IPS DF 6.9 (cell line): ENCODE measurements at regions not wholly inside any gene's neighbourhood (a gene's known extent, or its start where the extent isn't known, plus 50 kb on each side); places are given as distances from the start of the nearest gene placed in this dataset.

ENCODE experiments used
- DNase-seq: peaks from one replicate; pipeline ENCODE4 v3.0.0-alpha.2; 2013; ENCODE audit warnings: low read depth, low spot score
- H3K27ac ChIP-seq: one replicate; pipeline ENCODE4 v1.5.1; 2013; ENCODE audit warnings: low read length, control low read depth
- H3K27me3 ChIP-seq: 2 replicates; pipeline ENCODE4 v1.6.1; 2013; ENCODE audit warnings: mild to moderate bottlenecking, low read length; ENCODE audit not compliant: control insufficient read depth, insufficient read depth
- H3K36me3 ChIP-seq: 2 replicates; pipeline ENCODE4 v1.6.1; 2013; ENCODE audit warnings: low read length; ENCODE audit not compliant: control insufficient read depth, insufficient read depth
- H3K4me1 ChIP-seq: 2 replicates; pipeline ENCODE4 v1.6.1; 2013; ENCODE audit warnings: low read length; ENCODE audit not compliant: control insufficient read depth, insufficient read depth
- H3K4me3 ChIP-seq: 2 replicates; pipeline ENCODE4 v1.5.1; 2013; ENCODE audit warnings: mild to moderate bottlenecking, low read length
- H3K9me3 ChIP-seq: 2 replicates; pipeline ENCODE4 v1.6.1; 2013; ENCODE audit warnings: low read length, inconsistent platforms; ENCODE audit not compliant: control insufficient read depth, insufficient read depth
- WGBS: extraction: QIAGEN DNeasy Blood & Tissue Kit; methylation state at CpG from one replicate; pipeline ENCODE4 v1.1.7; 2013; ENCODE audit warnings: mixed read lengths, missing lambda C conversion rate; ENCODE audit not compliant: insufficient read length, insufficient coverage; 5-methylcytosine and 5-hydroxymethylcytosine counted together

DNA sequence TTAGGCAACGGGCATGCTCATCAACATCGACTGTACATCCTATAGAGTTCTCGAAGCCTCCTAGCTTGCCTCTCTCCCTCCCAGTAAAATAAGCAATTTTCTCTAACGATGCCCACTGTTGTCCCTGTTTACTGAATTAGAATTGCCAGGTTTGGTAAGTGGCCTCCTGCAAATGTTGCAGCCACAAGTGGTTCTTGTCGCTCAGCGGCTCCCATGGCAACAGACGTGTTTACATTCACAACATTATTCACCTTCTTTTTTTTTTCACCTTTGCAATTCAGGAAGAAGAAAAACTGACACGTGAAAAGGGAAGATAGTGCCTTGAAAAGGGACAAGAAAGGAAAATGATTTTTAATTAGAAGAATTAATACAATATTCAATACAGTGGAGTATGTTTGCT is 100.9 kb upstream of the PKP2 start:
- H3K4me3 ChIP-seq, result no peak overlapping the region
- WGBS, result no CpG with 5 or more reads among the region's 8 CpGs
- H3K4me1 ChIP-seq, result no peaks in the 10 kb centered on the region; the same call in 1 of the 2 replicates
- H3K36me3 ChIP-seq, result no peaks in the 10 kb centered on the region
- no peak overlapping the region for H3K27ac ChIP-seq
- no peaks in the 10 kb centered on the region for H3K27me3 ChIP-seq
- DNase-seq, result no peak
- no peaks in the 10 kb centered on the region for H3K9me3 ChIP-seq

DNA sequence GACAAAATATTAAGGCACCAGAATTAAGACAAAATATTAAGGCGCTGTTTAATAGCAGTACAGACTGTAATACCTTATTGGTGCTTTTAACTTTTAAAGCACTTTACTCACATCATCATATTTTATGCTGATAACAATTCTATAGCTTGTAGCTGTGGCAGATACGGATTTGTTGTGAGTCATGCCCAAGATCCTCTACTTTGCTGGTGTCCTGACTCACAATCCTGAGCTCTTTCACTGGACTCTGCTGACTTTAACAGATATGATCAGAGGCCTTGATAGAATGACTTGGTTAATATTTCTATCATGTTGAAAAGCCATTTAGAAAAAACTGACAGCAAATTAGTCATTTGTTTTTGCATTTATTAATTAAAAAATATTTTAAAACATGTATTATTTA is 99.0 kb upstream of the PKP2 start:
- WGBS, result no CpG with 5 or more reads among the region's 2 CpGs
- DNase-seq, result no peak
- no peaks in the 10 kb centered on the region for H3K9me3 ChIP-seq

DNA sequence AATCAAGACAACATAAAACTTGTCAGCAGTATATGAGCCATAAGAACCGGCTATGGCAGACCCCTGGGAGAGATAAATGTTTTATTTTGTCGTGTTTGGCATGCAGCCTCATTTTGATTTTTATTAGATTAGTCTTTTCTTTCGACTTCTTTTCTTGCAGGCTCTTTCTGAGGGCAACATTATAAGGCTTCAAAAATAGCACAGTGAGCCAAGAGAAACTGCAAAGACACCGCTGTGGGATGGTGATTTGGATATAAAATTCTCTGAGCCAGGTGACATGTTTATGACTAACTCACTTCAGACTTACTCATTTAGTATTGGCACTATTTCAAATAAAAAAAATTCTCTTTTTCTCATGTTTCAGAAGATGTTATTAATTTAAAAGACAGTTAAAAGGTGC is 96.8 kb upstream of the PKP2 start:
- no CpG with 5 or more reads among the region's 4 CpGs for WGBS
- no peak for DNase-seq
- no peaks in the 10 kb centered on the region; the same call in 1 of the 2 replicates for H3K4me1 ChIP-seq
- H3K36me3 ChIP-seq, result no peaks in the 10 kb centered on the region
- H3K4me3 ChIP-seq, result no peak overlapping the region
- no peaks in the 10 kb centered on the region for H3K27me3 ChIP-seq
- H3K27ac ChIP-seq, result no peak overlapping the region
- H3K9me3 ChIP-seq, result no peaks in the 10 kb centered on the region

More for the DNA sequence above, 99.0 kb upstream of the PKP2 start:
- Histone ChIP-seq H3K27me3 (no peaks in the 10 kb centered on the region), H3K27ac (no peak overlapping the region), H3K4me3 (no peak overlapping the region), H3K36me3 (no peaks in the 10 kb centered on the region), H3K4me1 (no peaks in the 10 kb centered on the region; the same call in 1 of the 2 replicates)

DNA sequence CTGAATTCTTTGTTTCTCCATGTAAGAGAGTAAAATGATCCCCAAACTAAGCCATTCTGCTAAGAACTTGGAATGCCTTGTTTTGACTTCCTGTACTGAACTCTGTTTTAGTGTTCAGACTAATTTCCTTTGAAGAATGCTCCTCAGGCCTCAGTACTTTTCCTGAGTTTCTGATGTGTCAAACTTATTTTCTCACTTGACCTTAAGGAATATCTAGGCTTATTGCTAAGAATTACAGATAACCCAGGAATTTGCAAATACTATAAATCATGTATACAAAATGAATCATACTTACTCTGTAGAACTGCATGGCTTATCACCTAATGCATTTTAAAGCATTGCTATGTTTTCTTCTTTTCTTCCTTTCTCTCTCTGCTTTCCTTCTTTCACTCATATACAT is 93.1 kb upstream of the PKP2 start:
- H3K4me3 ChIP-seq, result no peak overlapping the region
- H3K27me3 ChIP-seq, result no peaks in the 10 kb centered on the region
- no peaks in the 10 kb centered on the region for H3K36me3 ChIP-seq
- no peaks in the 10 kb centered on the region for H3K9me3 ChIP-seq
- no peaks in the 10 kb centered on the region for H3K4me1 ChIP-seq
- H3K27ac ChIP-seq, result no peak overlapping the region
- no peak for DNase-seq

DNA sequence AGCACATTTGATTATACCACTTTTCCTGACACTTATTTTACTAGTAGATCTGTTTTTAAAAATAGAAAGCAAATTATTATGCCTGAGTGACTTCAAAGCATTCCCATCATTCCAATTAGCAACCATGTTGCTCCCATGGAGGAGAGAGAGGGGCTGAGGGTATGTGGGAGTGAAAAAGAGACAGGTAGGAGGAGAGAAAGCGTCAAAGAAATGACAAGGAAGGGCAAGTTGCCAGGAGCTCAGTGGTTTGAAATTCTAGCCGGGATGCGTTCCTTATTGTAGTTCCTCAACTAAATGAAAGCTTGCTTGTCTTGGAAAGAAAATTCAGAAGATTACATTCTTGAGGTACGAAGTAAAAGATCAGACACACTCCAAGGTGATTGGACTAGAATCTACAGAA is 92.4 kb upstream of the PKP2 start:
- DNase-seq, result no peak
- Histone ChIP-seq H3K36me3 (no peaks in the 10 kb centered on the region), H3K4me1 (no peaks in the 10 kb centered on the region), H3K9me3 (no peaks in the 10 kb centered on the region), H3K27ac (no peak overlapping the region), H3K27me3 (no peaks in the 10 kb centered on the region), H3K4me3 (no peak overlapping the region)
- WGBS, result no CpG with 5 or more reads among the region's 4 CpGs

DNA sequence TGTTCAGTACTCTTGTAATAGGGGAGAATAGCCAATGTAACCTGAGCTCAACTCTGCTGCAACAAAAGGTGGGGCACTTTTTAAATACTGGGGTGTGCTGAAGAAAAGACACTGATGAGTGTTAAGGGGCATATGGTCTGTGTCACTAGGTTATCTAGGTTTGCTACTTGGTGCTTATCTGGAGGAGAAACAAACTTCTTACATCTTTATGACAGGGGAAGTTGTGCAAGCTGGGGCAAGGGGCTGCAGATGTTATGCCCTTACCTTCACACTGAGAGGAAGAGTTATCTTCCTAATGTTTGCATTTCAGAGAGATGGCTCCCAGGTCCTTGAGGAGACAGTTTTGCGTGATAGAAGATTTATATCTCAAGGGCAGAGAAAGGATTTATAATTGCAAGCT is 90.9 kb upstream of the PKP2 start:
- H3K27me3 ChIP-seq, result no peaks in the 10 kb centered on the region
- WGBS, result no CpG with 5 or more reads among the region's 1 CpG

DNA sequence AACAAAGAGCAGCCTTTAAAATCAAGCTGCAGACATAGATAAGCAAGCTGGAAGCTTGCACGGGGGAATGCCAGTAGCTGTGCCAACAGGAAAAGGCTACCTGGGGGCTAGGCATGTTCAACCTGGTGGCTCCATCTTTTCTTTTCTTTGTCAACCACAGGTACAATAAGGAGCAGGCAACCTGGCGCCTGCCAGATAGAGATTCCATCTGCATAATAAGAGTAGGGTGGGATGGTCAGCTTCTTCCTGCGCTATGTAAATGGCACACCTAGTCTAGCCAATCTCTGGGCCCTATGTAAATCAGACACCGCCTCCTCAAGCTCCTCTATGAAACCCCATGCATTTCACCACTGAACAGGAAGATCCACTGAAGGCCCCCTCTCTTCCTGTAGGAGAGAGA is 87.4 kb upstream of the PKP2 start:
- Histone ChIP-seq H3K36me3 (no peaks in the 10 kb centered on the region), H3K9me3 (no peaks in the 10 kb centered on the region), H3K27ac (no peak overlapping the region), H3K27me3 (no peaks in the 10 kb centered on the region), H3K4me3 (no peak overlapping the region), H3K4me1 (no peaks in the 10 kb centered on the region)
- no peak for DNase-seq
- WGBS, result no CpG with 5 or more reads among the region's 4 CpGs

More for the DNA sequence above, 90.9 kb upstream of the PKP2 start:
- H3K27ac ChIP-seq, result no peak overlapping the region
- H3K4me3 ChIP-seq, result no peak overlapping the region
- H3K4me1 ChIP-seq, result no peaks in the 10 kb centered on the region
- H3K9me3 ChIP-seq, result no peaks in the 10 kb centered on the region
- H3K36me3 ChIP-seq, result no peaks in the 10 kb centered on the region
- no peak for DNase-seq

DNA sequence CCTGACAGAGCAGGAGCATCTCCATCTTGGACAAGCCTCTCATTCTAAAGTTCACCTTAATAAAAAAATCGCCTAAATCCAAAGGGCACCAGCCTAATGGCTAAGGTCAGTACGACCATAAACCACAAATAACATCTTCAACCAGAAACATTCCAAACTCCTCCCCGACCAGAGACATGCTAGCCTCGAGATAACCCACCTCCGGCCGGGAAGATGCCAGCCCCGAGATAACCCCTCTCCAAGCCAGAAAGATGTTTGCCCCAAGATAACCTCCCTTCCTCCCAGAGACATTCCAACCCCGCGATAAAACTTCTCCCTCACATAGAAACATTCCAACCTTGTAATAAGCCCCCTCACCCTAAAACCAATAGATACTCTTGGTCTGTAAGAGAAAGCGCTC is 86.8 kb upstream of the PKP2 start:
- H3K36me3 ChIP-seq, result no peaks in the 10 kb centered on the region
- no peaks in the 10 kb centered on the region for H3K9me3 ChIP-seq
- no peaks in the 10 kb centered on the region for H3K4me1 ChIP-seq
- no peaks in the 10 kb centered on the region for H3K27me3 ChIP-seq
- H3K4me3 ChIP-seq, result no peak overlapping the region
- no peak overlapping the region for H3K27ac ChIP-seq
- no peak for DNase-seq
- WGBS, result no CpG with 5 or more reads among the region's 10 CpGs

DNA sequence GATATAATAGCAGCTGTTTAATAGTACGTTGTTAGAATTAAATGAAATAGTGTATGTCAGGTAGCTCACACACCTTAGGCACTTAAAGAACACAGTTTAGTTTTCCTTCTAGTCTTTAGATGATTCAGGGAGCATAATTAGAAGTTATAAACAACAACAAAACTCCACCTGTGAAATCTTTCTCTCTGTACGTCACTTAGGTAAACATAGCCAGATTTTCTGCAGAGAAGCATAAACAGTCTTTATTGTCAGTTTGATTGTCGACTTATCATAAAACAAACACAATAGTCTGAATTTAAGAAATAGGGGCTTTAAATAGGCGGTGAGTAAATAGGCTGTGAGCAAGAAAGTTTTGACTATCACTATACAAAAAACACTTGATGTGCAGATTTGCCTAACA is 84.6 kb upstream of the PKP2 start:
- Histone ChIP-seq H3K4me3 (no peak overlapping the region), H3K9me3 (no peaks in the 10 kb centered on the region), H3K27ac (no peak overlapping the region), H3K4me1 (no peaks in the 10 kb centered on the region), H3K27me3 (no peaks in the 10 kb centered on the region), H3K36me3 (no peaks in the 10 kb centered on the region)
- WGBS, result no CpG with 5 or more reads among the region's 4 CpGs
- DNase-seq, result no peak

DNA sequence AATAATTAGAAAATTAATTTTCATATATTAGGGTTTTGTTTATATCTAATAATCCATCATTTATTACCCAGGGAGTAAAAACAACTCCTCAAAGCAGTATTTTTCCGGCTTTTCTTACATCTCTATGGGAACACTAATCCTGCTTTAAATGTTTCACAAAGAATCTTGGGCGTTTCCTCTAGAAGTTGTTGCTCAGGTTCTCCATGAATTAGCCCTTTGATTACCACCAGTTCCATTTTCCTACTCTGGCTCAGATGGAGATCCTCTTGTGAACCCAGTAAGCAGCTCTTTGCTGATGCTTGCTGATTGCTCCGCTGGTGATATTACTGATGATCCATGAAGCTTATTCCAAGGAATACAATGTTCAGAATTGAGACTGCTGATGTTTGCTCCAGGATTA is 78.5 kb upstream of the PKP2 start:
- Histone ChIP-seq H3K4me1 (no peaks in the 10 kb centered on the region), H3K27me3 (no peaks in the 10 kb centered on the region), H3K36me3 (no peaks in the 10 kb centered on the region), H3K27ac (no peak overlapping the region), H3K9me3 (no peaks in the 10 kb centered on the region), H3K4me3 (no peak overlapping the region)
- WGBS, result no CpG with 5 or more reads among the region's 3 CpGs
- no peak for DNase-seq

DNA sequence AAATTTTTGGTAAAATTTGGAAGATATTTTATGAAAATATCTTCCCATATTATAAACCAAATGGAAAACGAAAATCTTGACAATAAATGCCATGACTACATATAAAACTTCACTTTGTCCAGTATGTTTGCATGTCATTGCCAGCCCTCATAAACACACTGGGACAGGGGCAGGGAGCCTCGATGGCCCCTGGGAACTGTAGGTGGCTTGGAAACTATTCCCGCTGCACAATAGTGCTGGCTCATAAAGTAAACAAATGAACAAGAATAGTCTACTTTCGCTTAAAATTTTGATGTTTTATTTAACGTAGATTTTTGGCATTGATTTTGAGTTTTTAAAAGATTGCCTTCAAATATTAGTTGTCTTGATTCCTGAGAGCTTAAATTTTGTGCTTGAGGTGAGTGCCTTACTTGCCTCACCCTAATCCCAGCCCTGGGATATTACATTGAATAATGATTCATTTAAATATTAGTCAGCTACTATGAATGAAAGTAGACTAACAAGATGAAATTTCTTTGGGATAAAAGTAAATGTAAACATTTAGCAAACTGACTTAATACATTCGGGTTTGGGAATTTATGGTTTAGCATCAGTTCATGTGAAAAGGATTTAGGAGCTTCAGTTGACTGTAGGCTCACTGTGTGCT is 74.0 kb upstream of the PKP2 start:
- H3K27me3 ChIP-seq, result no peaks in the 10 kb centered on the region
- H3K4me1 ChIP-seq, result no peaks in the 10 kb centered on the region
- no peaks in the 10 kb centered on the region for H3K36me3 ChIP-seq
- H3K27ac ChIP-seq, result no peak overlapping the region
- 100% methylated on average over 2 of the region's 6 CpGs for WGBS
- no peak overlapping the region for H3K4me3 ChIP-seq
- DNase-seq, result no peak
- H3K9me3 ChIP-seq, result no peaks in the 10 kb centered on the region
